H9 (cell line): ENCODE measurements at regions not wholly inside any gene's neighbourhood (a gene's known extent, or its start where the extent isn't known, plus 50 kb on each side); places are given as distances from the start of the nearest gene placed in this dataset.

Experiments
- DNase-seq: peaks from one replicate; pipeline ENCODE4 v3.0.0-alpha.2; 2017
- H2AFZ ChIP-seq: one replicate; pipeline ENCODE4 v1.6.1; 2013; ENCODE audit warnings: mild to moderate bottlenecking, low read length, control low read depth, moderate library complexity
- H2AK5ac ChIP-seq: 2 replicates; pipeline ENCODE4 v1.6.1; 2013; ENCODE audit warnings: low read length, control low read depth, mixed read lengths; ENCODE audit not compliant: insufficient read length
- H2BK120ac ChIP-seq: one replicate; pipeline ENCODE4 v1.6.1; 2013; ENCODE audit warnings: low read depth, mild to moderate bottlenecking, low read length, control low read depth, inconsistent platforms; ENCODE audit not compliant: poor library complexity, severe bottlenecking
- H2BK12ac ChIP-seq: 2 replicates; pipeline ENCODE4 v1.6.1; 2013; ENCODE audit warnings: low read length, control low read depth, mixed read lengths, low read depth; ENCODE audit not compliant: insufficient read length
- H2BK15ac ChIP-seq: 2 replicates; pipeline ENCODE4 v1.6.1; 2013; ENCODE audit warnings: low read depth, low read length, control low read depth
- H2BK20ac ChIP-seq: one replicate; pipeline ENCODE4 v1.6.1; 2013; ENCODE audit warnings: low read depth, mild to moderate bottlenecking, low read length, control low read depth, inconsistent platforms; ENCODE audit not compliant: poor library complexity, severe bottlenecking
- H2BK5ac ChIP-seq: 2 replicates; pipeline ENCODE4 v1.6.1; 2013; ENCODE audit warnings: low read length, control low read depth, mixed read lengths; ENCODE audit not compliant: insufficient read length
- H3K14ac ChIP-seq: 2 replicates; pipeline ENCODE4 v1.6.1; 2013; ENCODE audit warnings: low read length, control low read depth; ENCODE audit not compliant: insufficient read depth
- H3K18ac ChIP-seq: 2 replicates; pipeline ENCODE4 v1.6.1; 2013; ENCODE audit warnings: low read depth, mild to moderate bottlenecking, mixed read lengths, low read length, control low read depth; ENCODE audit not compliant: insufficient read length
- H3K23ac ChIP-seq: 2 replicates; pipeline ENCODE4 v1.6.1; 2013; ENCODE audit warnings: low read length, control low read depth, mixed read lengths, low read depth; ENCODE audit not compliant: insufficient read length
- H3K23me2 ChIP-seq: 2 replicates; pipeline ENCODE4 v1.6.1; 2013; ENCODE audit warnings: low read depth, mild to moderate bottlenecking, mixed read lengths, low read length, control low read depth; ENCODE audit not compliant: insufficient read length, poor library complexity, severe bottlenecking
- H3K27ac ChIP-seq: 2 replicates; pipeline ENCODE4 v1.5.1; 2013; ENCODE audit warnings: low read length, control low read depth, mixed read lengths, low read depth; ENCODE audit not compliant: insufficient read length
- H3K27me3 ChIP-seq: 2 replicates; pipeline ENCODE4 v1.6.1; 2013; ENCODE audit warnings: low read length, control low read depth, inconsistent platforms; ENCODE audit not compliant: insufficient read depth
- H3K4ac ChIP-seq: 2 replicates; pipeline ENCODE4 v1.6.1; 2013; ENCODE audit warnings: low read depth, mild to moderate bottlenecking, control low read depth, inconsistent platforms, low read length, moderate library complexity
- H3K4me1 ChIP-seq: 2 replicates; pipeline ENCODE4 v1.6.1; 2013; ENCODE audit warnings: low read length, control low read depth, inconsistent platforms; ENCODE audit not compliant: insufficient read depth
- H3K4me2 ChIP-seq: 2 replicates; pipeline ENCODE4 v1.6.1; 2013; ENCODE audit warnings: low read length, control low read depth, mixed read lengths; ENCODE audit not compliant: insufficient read length, insufficient read depth
- H3K56ac ChIP-seq: 2 replicates; pipeline ENCODE4 v1.6.1; 2013; ENCODE audit warnings: low read depth, mild to moderate bottlenecking, mixed read lengths, low read length, control low read depth; ENCODE audit not compliant: insufficient read length
- H3K79me1 ChIP-seq: 2 replicates; pipeline ENCODE4 v1.6.1; 2013; ENCODE audit warnings: low read depth, mild to moderate bottlenecking, moderate library complexity, low read length, control low read depth, inconsistent platforms; ENCODE audit not compliant: insufficient read depth, poor library complexity, severe bottlenecking
- H3K79me2 ChIP-seq: 2 replicates; pipeline ENCODE4 v1.6.1; 2013; ENCODE audit warnings: low read length, control low read depth, inconsistent platforms; ENCODE audit not compliant: insufficient read depth
- H3K9ac ChIP-seq: 2 replicates; pipeline ENCODE4 v1.6.1; 2013; ENCODE audit warnings: low read length, control low read depth, mixed read lengths; ENCODE audit not compliant: insufficient read length; ENCODE audit errors: extremely low read depth
- H3K9me3 ChIP-seq: one replicate; pipeline ENCODE4 v1.6.1; 2013; ENCODE audit warnings: low read depth, low read length, inconsistent platforms; ENCODE audit not compliant: control insufficient read depth
- H3T11ph ChIP-seq: one replicate; pipeline ENCODE4 v1.6.1; 2013; ENCODE audit warnings: mild to moderate bottlenecking, low read length, control low read depth, inconsistent platforms
- H4K20me1 ChIP-seq: one replicate; pipeline ENCODE4 v1.6.1; 2013; ENCODE audit not compliant: control insufficient read depth, insufficient read length, insufficient read depth
- H4K5ac ChIP-seq: 2 replicates; pipeline ENCODE4 v1.6.1; 2013; ENCODE audit warnings: low read depth, mild to moderate bottlenecking, mixed read lengths, low read length, control low read depth; ENCODE audit not compliant: insufficient read length
- H4K8ac ChIP-seq: replicated peaks from 2 replicates; pipeline ENCODE4 v1.6.1; 2013; ENCODE audit warnings: low read length, control low read depth, mixed read lengths, low read depth; ENCODE audit not compliant: insufficient read length
- H4K91ac ChIP-seq: 2 replicates; pipeline ENCODE4 v1.6.1; 2013; ENCODE audit warnings: low read depth, mild to moderate bottlenecking, moderate library complexity, mixed read lengths, low read length, control low read depth; ENCODE audit not compliant: insufficient read length
- H3K27ac Mint-ChIP-seq, 3 experiments: 2 replicates in 2 of 3; 3 replicates in 1 of 3; pipeline ENCODE4 v1.8.0; 2020 to 2021; ENCODE audit warnings: mixed read lengths in 3 of 3, mild to moderate bottlenecking in 1 of 3, moderate library complexity in 1 of 3
- H3K27me3 Mint-ChIP-seq: 2 replicates; pipeline ENCODE4 v1.8.0; 2021; ENCODE audit warnings: low read depth, mild to moderate bottlenecking, moderate library complexity, mixed read lengths
- H3K36me3 Mint-ChIP-seq, 3 experiments: 2 replicates in 2 of 3; 3 replicates in 1 of 3; pipeline ENCODE4 v1.8.0; 2020 to 2021; ENCODE audit warnings: low read depth in 3 of 3, mixed read lengths in 3 of 3; ENCODE audit not compliant: insufficient read depth in 1 of 3
- H3K4me1 Mint-ChIP-seq, 2 experiments: 2 replicates each; pipeline ENCODE4 v1.8.0; 2020; ENCODE audit warnings: mixed read lengths in 2 of 2
- H3K4me3 Mint-ChIP-seq, 2 experiments: 2 replicates in 1 of 2; 3 replicates in 1 of 2; pipeline ENCODE4 v1.8.0; 2020 to 2021; ENCODE audit warnings: mild to moderate bottlenecking in 2 of 2, mixed read lengths in 2 of 2, moderate library complexity in 1 of 2
- H3K9me3 Mint-ChIP-seq, 2 experiments: 2 replicates in 1 of 2; 3 replicates in 1 of 2; pipeline ENCODE4 v1.8.0; 2020; ENCODE audit warnings: mild to moderate bottlenecking in 2 of 2, mixed read lengths in 2 of 2, moderate library complexity in 1 of 2
- CTCF ChIP-seq: fragments of 200-600 bp; sonication (generic); conservative IDR thresholded peaks from 3 replicates; pipeline ENCODE4 v1.8.0; 2021; ENCODE audit warnings: antibody characterized with exemption, mild to moderate bottlenecking
- WGBS: extraction: QIAGEN DNeasy Blood & Tissue Kit; methylation state at CpG from one replicate; pipeline ENCODE4 v1.1.7; 2013; ENCODE audit warnings: missing lambda C conversion rate, low lambda C conversion rate, mixed read lengths; ENCODE audit not compliant: insufficient read length; ENCODE audit errors: extremely low coverage; 5-methylcytosine and 5-hydroxymethylcytosine counted together

GRCh38 chr7:22632674-22633073 lies 94.3 kb upstream of the IL6 start:
- Mint-ChIP-seq H3K9me3 (no peaks in the 10 kb centered on the region; a peak in 1 of 5 replicates), H3K4me3 (no peak overlapping the region), H3K27ac (no peak overlapping the region), H3K4me1 (peaks cover 10 to 13% of the 10 kb centered on the region in 2 experiments), H3K27me3 (no peaks in the 10 kb centered on the region), H3K36me3 (no peaks in the 10 kb centered on the region)
- Histone ChIP-seq H3K56ac (no peak overlapping the region), H2BK5ac (no peak overlapping the region), H3K9me3 (no peaks in the 10 kb centered on the region), H3K4me2 (no peak overlapping the region), H2BK12ac (no peak overlapping the region), H3K79me1 (no peaks in the 10 kb centered on the region), H2AFZ (no peak overlapping the region), H3K4me1 (no peaks in the 10 kb centered on the region; the same call in 1 of the 2 replicates), H3K23me2 (no peaks in the 10 kb centered on the region), H2BK120ac (no peak overlapping the region), H4K20me1 (no peaks in the 10 kb centered on the region), H4K5ac (no peak overlapping the region), H3K27ac (no peak overlapping the region), H4K91ac (no peak overlapping the region), H3K9ac (no peak overlapping the region), H3K23ac (no peak overlapping the region), H2AK5ac (no peak overlapping the region), H3K27me3 (no peaks in the 10 kb centered on the region), H3K14ac (no peak overlapping the region), H3K18ac (no peak overlapping the region), H2BK15ac (no peak overlapping the region), H3T11ph (no peak overlapping the region), H2BK20ac (no peak overlapping the region), H3K79me2 (no peaks in the 10 kb centered on the region), H4K8ac (no peak overlapping the region), H3K4ac (no peak overlapping the region)
- no peak for TF ChIP-seq CTCF
- no peak for DNase-seq
- WGBS = no CpG with 5 or more reads among the region's 2 CpGs
